GM19035 (cell line): ENCODE measurements at regions not wholly inside any gene's neighbourhood (a gene's known extent, or its start where the extent isn't known, plus 50 kb on each side); places are given as distances from the start of the nearest gene placed in this dataset.
"Not testable (repeated sequence)": the region's sequence is repeated elsewhere in the genome, so short reads cannot be mapped to it uniquely, and the experiment has no call there.

Source experiments
- ATAC-seq: cut with Tn5 transposase; IDR thresholded peaks from one replicate; pipeline ENCODE4 v1.9.1; 2021; ENCODE audit not compliant: unreplicated experiment

DNA sequence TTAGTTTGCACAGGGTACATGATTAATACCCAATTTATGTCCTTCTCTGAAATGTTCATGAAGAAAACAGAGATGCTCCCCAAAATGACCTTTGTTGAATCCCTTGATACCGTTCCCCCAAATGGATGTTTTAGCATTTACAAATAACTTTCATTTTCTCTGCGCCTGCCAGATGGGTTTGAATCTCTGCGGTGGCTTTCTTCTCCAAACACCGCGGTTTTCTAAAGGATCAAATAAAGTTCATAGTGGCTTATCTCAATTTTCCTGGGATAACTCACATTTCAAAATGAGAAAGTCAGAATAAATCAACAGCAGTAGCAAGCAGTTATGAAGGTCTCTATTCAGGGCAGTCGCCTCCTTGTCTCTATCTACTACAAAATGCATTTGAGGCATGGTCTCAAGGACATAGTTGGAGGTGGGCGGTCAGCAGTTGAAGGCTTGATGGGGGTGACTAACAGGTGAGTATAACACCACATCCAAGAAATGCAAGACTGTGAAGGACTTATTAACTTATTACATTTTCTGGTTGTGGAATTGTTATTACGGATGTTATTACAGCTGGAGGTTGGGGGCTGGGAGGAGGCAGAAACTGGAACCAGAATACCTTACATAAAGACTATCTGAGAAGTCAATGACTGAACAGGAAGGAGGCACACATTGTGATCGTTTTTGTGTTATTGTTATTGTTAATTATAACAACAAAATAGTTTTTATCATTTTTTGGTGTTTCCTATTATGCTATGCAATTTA is 1513.3 kb downstream of the FAM181B start:
- ATAC-seq, result no peak

GRCh38 chr11:81219661-81220060 is 1514.0 kb downstream of the FAM181B start:
- ATAC-seq, result no peak

GRCh38 chr11:81218440-81218839 is 1515.2 kb downstream of the FAM181B start:
- ATAC-seq, result no peak

DNA sequence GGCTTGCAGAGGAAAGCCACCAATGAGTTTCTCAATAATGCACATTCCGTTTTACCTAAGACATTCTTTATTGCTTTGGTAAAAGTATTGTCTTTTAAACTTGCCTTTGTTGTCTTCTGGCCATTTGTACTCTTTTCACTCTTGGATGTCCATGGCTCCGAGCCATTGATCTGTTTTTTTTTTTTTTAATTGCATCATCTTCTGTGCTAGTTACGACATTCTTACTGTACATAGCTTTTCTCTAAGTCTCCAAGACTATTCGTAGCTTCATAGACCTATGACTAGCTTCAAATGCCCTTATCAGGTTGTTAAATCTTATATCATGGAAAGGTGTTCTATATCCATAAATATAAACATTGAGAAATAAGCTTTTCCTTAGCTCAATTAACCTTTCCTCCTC is 1522.6 kb downstream of the FAM181B start:
- ATAC-seq, result no peak

DNA sequence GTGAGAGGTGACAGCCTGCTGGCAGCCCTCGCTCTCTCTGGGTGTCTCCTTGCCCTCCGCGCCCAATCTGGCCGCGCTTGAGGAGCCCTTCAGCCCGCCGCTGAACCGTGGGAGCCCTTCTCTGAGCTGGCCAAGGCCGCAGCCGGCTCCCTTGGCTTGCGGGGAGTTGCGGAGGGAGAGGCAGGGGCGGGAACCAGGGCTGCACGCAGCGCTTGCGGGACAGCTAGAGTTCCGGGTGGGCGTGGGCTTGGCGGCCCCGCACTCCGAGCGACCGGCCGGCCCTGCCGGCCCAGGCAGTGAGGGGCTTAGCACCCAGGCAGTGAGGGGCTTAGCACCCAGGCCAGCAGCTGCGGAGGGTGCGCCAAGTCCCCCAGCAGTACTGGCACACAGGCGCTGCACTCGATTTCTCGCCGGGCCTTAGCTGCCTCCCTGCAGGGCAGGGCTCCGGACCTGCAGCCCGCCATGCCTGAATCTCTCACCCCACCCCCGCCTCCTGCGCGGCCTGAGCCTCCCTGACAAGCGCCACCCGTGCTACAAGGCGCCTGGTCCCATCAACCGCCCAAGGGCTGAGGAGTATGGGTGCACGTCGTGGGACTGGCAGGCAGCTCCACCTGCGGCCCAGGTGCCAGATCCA is 1526.1 kb downstream of the FAM181B start:
- ATAC-seq, result no peak

- ATAC-seq, result no peak
Measured at GRCh38 chr11:81203876-81204275, 1529.8 kb downstream of the FAM181B start.

GRCh38 chr11:81197396-81197795 is 1536.3 kb downstream of the FAM181B start:
- ATAC-seq, result no peak

GRCh38 chr11:81192516-81192915 is 1541.1 kb downstream of the FAM181B start:
- no peak for ATAC-seq

DNA sequence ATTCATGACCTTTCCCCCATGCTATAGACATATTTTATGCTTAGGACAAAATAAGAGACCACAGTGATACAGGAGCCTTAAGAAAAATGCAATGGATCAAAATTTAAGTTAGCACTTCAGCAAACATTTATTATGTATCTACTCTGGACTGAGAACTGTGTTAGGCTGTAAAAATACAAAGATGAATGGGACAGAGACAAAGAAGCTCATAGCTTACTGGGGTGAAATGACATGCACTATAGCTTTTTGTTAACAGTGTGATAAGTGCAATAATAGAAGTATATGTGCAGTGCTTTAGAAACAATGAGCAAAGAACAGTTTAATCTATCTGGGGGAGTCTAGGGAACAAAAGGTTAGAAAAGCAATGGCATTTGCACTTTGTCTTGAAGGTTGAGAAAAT is 1543.1 kb downstream of the FAM181B start:
- ATAC-seq, result no peak

DNA sequence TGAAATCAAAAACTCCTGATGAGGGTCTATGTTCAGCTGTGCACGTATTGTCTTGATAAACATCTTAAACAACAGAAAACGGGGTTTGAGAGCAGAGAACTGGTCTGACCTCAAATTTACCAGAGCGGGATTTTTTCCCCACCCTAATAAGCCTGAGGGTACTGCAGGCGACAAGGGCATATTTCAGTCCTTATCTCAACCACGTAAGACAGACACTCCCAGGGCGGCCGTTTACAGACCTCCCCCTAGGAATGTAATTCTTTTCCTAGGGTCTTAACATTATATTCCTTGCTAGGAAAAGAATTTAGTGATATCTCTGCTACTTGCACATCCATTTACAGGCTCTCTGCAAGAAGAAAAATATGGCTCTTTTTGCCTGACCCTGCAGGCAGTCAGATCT is 1546.6 kb downstream of the FAM181B start:
- ATAC-seq, result not testable (repeated sequence)

DNA sequence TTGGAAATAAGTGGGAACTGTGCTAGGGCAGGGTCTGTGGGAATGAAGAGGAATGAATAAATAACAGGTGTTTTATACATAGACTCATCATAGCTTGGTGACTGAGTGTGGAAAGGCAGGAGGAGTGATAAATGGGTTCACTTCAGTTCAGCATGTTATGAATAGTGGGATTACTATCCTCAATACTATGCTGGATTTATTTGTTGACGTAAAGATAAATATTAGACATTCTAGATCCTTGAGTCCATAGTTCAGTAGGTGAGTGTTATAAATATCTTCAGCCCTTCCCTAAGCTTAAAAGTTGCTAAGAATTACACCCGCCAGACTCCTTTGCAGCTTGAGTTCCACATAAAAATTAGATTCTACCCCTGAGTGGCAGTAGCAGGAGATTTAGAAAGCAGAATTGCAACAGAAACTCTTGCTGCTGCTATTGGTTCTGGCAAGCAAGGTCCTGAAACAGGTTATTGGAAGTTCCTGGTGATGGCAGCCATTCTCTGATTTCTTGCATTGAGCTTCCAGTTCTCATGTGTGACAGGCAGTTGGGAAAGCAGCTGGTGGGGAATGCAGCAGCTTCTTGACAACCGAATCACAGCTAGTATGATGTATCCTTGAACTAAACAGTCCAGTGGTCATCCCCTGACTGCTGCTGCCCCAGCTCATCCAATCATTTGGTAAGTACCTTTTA is 1558.9 kb downstream of the FAM181B start:
- ATAC-seq, result no peak

- ATAC-seq, result no peak
Measured at GRCh38 chr11:81165164-81165563, 1568.5 kb downstream of the FAM181B start.

GRCh38 chr11:81159900-81160299 is 1573.8 kb downstream of the FAM181B start:
- ATAC-seq, result no peak

DNA sequence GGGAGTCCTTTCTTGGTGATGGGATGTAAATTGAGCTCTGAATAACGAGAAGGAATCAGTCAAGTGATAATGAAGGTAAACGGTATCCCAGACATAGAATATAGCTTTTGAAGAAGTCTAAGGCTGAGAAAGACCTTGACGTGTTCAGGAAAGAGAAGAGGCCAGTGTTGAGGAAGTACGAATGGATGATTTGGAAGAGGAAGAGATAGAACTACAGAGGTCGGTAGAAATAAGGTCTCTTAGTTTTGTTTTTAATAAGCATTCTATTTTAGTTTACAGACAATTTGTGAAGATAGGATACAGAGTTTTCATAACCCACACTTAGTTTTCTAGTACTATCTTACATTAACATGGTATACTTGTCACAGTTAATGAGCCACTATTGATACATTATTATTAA is 1598.1 kb downstream of the FAM181B start:
- no peak for ATAC-seq

DNA sequence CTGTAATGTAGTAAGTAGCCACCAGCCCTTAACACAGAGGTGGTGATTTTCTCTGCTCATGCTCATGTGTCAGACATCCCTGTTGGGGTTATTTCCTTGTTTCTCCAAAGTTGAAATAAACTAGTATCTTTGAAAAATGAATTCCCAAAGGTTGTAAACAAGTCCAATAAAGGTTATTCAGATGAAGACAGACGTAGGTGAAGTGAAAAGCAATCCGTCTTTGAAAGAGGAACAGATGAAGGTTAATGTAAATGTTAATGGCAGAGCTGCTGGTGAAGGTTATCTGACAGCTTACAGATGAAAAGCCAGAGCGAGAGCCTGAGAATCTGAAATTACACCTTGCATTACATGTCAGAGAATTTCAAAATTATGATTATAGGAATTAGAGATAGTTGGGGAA is 1604.0 kb downstream of the FAM181B start:
- ATAC-seq, result no peak

DNA sequence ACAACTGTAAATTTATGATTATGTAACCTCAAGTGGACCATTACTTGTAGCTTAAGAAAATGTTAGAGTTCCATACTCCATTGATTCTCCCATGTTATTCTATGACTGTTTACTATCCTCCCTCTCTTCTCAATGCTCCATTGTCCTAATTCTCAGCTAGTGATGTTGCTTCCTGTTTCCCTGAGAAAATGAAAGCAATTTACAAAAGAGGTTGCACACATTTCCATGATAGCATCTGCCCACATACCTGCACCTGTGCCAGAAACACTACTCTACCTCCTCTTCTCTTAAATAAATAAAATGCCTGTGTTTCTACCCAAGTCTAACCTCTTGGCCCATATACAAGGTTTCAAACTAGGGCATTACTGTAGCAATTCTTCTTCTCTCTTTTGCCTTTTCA is 1620.9 kb downstream of the FAM181B start:
- no peak for ATAC-seq

DNA sequence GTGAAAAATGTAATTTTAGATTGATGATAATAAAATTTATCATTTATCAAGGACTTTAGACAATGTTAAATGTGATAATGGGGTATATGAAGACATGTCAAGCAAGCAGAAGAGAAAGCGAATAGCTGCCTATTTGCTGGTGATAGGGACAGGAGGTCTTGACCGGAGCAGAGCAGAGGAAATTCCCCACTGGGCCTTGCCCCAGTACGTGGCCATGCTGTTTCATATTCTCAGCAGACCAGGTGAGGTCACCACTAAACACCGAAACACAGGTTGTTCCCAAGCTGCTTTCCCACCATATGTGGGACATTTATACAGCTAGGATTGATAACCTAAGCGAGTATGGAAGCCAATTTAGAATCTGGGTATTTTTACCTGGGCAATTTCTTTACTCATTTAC is 1629.6 kb downstream of the FAM181B start:
- ATAC-seq, result no peak

GRCh38 chr11:81098471-81098870 is 1635.2 kb downstream of the FAM181B start:
- ATAC-seq, result no peak

GRCh38 chr11:81092522-81092921 is 1641.1 kb downstream of the FAM181B start:
- ATAC-seq, result no peak

GRCh38 chr11:81089242-81089641 is 1644.4 kb downstream of the FAM181B start:
- no peak for ATAC-seq

DNA sequence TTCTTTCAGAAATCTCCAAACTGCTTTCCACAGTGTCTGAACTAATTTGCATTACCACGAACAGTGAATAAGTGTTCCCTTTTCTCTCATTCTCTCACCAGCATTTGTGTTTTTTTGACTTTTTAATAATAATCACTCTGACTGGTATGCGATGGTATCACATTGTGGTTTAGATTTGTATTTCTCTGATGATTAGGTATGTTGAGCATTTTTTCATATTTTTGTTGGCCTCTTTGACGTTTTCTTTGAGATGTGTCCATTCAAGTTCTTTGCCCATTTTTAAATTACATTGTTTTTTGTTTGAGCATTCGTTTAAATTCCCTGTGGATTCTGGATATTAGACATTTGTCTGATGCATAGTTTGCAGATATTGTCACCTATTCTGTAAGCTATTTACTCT is 1639.6 kb upstream of the TENM4 start:
- no peak for ATAC-seq

- no peak for ATAC-seq
Measured at GRCh38 chr11:81072273-81072672, 1631.4 kb upstream of the TENM4 start.
